ENCODE measurements at regions not wholly inside any gene's neighbourhood (a gene's known extent, or its start where the extent isn't known, plus 50 kb on each side); places are given as distances from the start of the nearest gene placed in this dataset.

GRCh38 chr18:29540548-29540947, 1363.6 kb upstream of the CDH2 start:
- no peaks in the 10 kb centered on the region for H3K9me3 ChIP-seq (ENCODE audit: low read length)
- no peaks in the 10 kb centered on the region for H3K27me3 Mint-ChIP-seq
- H3K27ac Mint-ChIP-seq: no peak overlapping the region
- H3K4me3 ChIP-seq (ENCODE audit: low read length): no peak overlapping the region
- no peaks in the 10 kb centered on the region for H3K4me1 Mint-ChIP-seq
- no peak overlapping the region for H3K27ac ChIP-seq (ENCODE audit: low read depth, low read length)
- no peaks in the 10 kb centered on the region for H3K36me3 ChIP-seq (ENCODE audit: insufficient read depth, low read length)
- H3K4me3 Mint-ChIP-seq: no peak overlapping the region
- no peaks in the 10 kb centered on the region for H3K4me1 ChIP-seq (ENCODE audit: insufficient read depth, low read length)
- H3K9me3 Mint-ChIP-seq: peaks cover 4 to 25% (median 7%) of the 10 kb centered on the region in 5 donors
- DNase-seq: no peak
- ChIA-PET POLR2A (no interaction called here), CTCF (no interaction called here)
- no peaks in the 10 kb centered on the region for H3K27me3 ChIP-seq (ENCODE audit: insufficient read depth, low read length, poor library complexity, severe bottlenecking)
- no peaks in the 10 kb centered on the region for H3K36me3 Mint-ChIP-seq

DNA sequence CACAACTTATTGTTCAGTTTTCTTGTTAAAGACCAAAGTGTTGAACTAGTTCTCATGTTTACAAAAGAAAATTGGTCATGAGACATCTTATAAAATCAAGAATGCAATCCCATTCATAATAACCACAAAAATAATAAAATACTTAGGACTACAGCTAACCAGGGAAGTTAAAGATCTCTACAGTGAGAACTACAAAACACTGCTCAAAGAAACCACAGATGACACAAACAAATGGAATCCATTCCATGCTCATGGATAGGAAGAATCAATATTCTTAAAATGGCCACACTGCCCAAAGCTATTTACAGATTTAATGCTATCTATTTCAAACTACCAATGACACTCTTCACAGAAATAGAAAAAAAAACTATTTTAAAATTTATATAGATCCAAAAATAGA, 1354.8 kb upstream of the CDH2 start:
- DNase-seq: no peak
- no peaks in the 10 kb centered on the region for H3K27me3 Mint-ChIP-seq
- H3K27ac ChIP-seq (ENCODE audit: low read depth, low read length): no peak overlapping the region
- no peak overlapping the region for H3K27ac Mint-ChIP-seq
- no peak overlapping the region for H3K4me3 Mint-ChIP-seq
- H3K9me3 ChIP-seq (ENCODE audit: low read length): no peaks in the 10 kb centered on the region
- no peaks in the 10 kb centered on the region for H3K36me3 ChIP-seq (ENCODE audit: insufficient read depth, low read length)
- H3K27me3 ChIP-seq (ENCODE audit: insufficient read depth, low read length, poor library complexity, severe bottlenecking): no peaks in the 10 kb centered on the region
- CTCF ChIA-PET: no interaction called here
- no peak overlapping the region for H3K4me3 ChIP-seq (ENCODE audit: low read length)
- POLR2A ChIA-PET: no interaction called here
- H3K4me1 Mint-ChIP-seq: no peaks in the 10 kb centered on the region
- H3K4me1 ChIP-seq (ENCODE audit: insufficient read depth, low read length): no peaks in the 10 kb centered on the region
- H3K9me3 Mint-ChIP-seq: peaks cover 3 to 32% (median 6%) of the 10 kb centered on the region in 5 donors
- no peaks in the 10 kb centered on the region for H3K36me3 Mint-ChIP-seq

GRCh38 chr18:29523371-29523770, 1346.4 kb upstream of the CDH2 start:
- Mint-ChIP-seq H3K27me3 (no peaks in the 10 kb centered on the region), H3K36me3 (no peaks in the 10 kb centered on the region), H3K4me3 (no peak overlapping the region), H3K9me3 (peaks cover 0 to 28% (median 13%) of the 10 kb centered on the region in 5 donors), H3K4me1 (no peaks in the 10 kb centered on the region), H3K27ac (no peak overlapping the region)
- ChIA-PET POLR2A (no interaction called here), CTCF (no interaction called here)
- Histone ChIP-seq H3K36me3 (ENCODE audit: insufficient read depth, low read length) (no peaks in the 10 kb centered on the region), H3K9me3 (ENCODE audit: low read length) (no peaks in the 10 kb centered on the region), H3K27ac (ENCODE audit: low read depth, low read length) (no peak overlapping the region), H3K4me3 (ENCODE audit: low read length) (no peak overlapping the region), H3K4me1 (ENCODE audit: insufficient read depth, low read length) (no peaks in the 10 kb centered on the region), H3K27me3 (ENCODE audit: insufficient read depth, low read length, poor library complexity, severe bottlenecking) (no peaks in the 10 kb centered on the region)
- no peak for DNase-seq

- Mint-ChIP-seq H3K9me3 (peaks cover 0 to 8% (median 4%) of the 10 kb centered on the region in 5 donors), H3K4me3 (no peak overlapping the region), H3K27ac (no peak overlapping the region), H3K4me1 (no peaks in the 10 kb centered on the region), H3K36me3 (no peaks in the 10 kb centered on the region), H3K27me3 (no peaks in the 10 kb centered on the region)
- H3K4me1 ChIP-seq (ENCODE audit: insufficient read depth, low read length): no peaks in the 10 kb centered on the region
- H3K9me3 ChIP-seq (ENCODE audit: low read length): no peaks in the 10 kb centered on the region
- POLR2A ChIA-PET: no interaction called here
- H3K27ac ChIP-seq (ENCODE audit: low read depth, low read length): no peak overlapping the region
- CTCF ChIA-PET: no interaction called here
- no peaks in the 10 kb centered on the region for H3K27me3 ChIP-seq (ENCODE audit: insufficient read depth, low read length, poor library complexity, severe bottlenecking)
- H3K4me3 ChIP-seq (ENCODE audit: low read length): no peak overlapping the region
- no peak for DNase-seq
- no peaks in the 10 kb centered on the region for H3K36me3 ChIP-seq (ENCODE audit: insufficient read depth, low read length)
Observed at GRCh38 chr18:29512761-29513160, 1335.8 kb upstream of the CDH2 start.

DNA sequence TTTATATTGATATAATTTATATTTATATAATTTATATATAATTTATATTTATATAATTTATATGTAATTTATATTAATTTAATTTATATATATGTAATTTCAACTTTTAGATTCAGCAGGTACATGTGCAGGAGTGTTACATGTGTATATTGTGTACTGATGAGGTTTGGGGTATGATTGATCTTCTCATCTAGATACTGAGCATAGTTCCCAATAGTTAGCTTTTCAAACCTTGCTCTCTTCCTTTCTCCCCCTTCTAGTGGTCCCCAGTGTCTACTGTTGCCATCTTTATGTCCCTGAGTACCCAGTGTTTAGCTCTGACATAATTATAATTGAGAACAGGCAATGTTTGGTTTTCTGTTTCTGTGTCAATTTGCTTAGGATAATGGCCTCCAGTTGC, 1335.3 kb upstream of the CDH2 start:
- Histone ChIP-seq H3K4me1 (ENCODE audit: insufficient read depth, low read length) (no peaks in the 10 kb centered on the region), H3K9me3 (ENCODE audit: low read length) (no peaks in the 10 kb centered on the region), H3K4me3 (ENCODE audit: low read length) (no peak overlapping the region), H3K27me3 (ENCODE audit: insufficient read depth, low read length, poor library complexity, severe bottlenecking) (no peaks in the 10 kb centered on the region), H3K36me3 (ENCODE audit: insufficient read depth, low read length) (no peaks in the 10 kb centered on the region), H3K27ac (ENCODE audit: low read depth, low read length) (no peak overlapping the region)
- Mint-ChIP-seq H3K36me3 (no peaks in the 10 kb centered on the region), H3K27ac (no peak overlapping the region), H3K4me3 (no peak overlapping the region), H3K4me1 (no peaks in the 10 kb centered on the region), H3K27me3 (no peaks in the 10 kb centered on the region), H3K9me3 (peaks cover 0 to 8% (median 6%) of the 10 kb centered on the region in 5 donors)
- POLR2A ChIA-PET: no interaction called here
- DNase-seq: no peak
- CTCF ChIA-PET: no interaction called here

GRCh38 chr18:29501952-29502351, 1325.0 kb upstream of the CDH2 start:
- Mint-ChIP-seq H3K4me1 (no peaks in the 10 kb centered on the region), H3K27ac (no peak overlapping the region), H3K4me3 (no peak overlapping the region), H3K36me3 (no peaks in the 10 kb centered on the region), H3K9me3 (peaks cover 8 to 41% (median 12%) of the 10 kb centered on the region in 5 donors), H3K27me3 (no peaks in the 10 kb centered on the region)
- no peaks in the 10 kb centered on the region for H3K27me3 ChIP-seq (ENCODE audit: insufficient read depth, low read length, poor library complexity, severe bottlenecking)
- CTCF ChIA-PET: no interaction called here
- H3K9me3 ChIP-seq (ENCODE audit: low read length): no peaks in the 10 kb centered on the region
- no peaks in the 10 kb centered on the region for H3K4me1 ChIP-seq (ENCODE audit: insufficient read depth, low read length)
- H3K4me3 ChIP-seq (ENCODE audit: low read length): no peak overlapping the region
- no peaks in the 10 kb centered on the region for H3K36me3 ChIP-seq (ENCODE audit: insufficient read depth, low read length)
- H3K27ac ChIP-seq (ENCODE audit: low read depth, low read length): no peak overlapping the region
- POLR2A ChIA-PET: no interaction called here
- DNase-seq: no peak

DNA sequence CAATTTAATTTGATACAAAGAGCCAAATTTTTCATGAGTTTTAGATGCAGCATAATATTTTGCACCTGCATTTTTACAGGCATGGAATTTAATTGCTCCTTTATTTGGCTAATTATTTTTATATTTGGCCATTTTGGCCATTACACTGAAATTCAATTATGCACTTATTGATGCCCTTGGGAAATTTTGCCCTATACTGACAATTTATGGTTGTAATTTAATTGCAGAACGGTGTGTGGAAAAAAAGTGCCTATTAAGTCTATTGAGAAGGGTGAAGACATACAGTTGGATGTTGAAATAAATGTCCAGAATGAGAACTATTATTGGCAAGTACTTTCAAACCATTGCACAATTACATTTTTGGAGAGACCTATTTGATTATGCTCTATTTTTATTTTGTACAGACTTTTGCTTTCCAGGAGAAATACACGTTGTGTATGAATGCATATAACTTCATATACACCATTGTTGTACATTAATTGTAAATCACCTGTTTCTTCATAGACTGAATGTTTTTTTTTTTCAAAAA, 1319.3 kb upstream of the CDH2 start:
- no peaks in the 10 kb centered on the region for H3K4me1 Mint-ChIP-seq
- Histone ChIP-seq H3K27me3 (ENCODE audit: insufficient read depth, low read length, poor library complexity, severe bottlenecking) (no peaks in the 10 kb centered on the region), H3K9me3 (ENCODE audit: low read length) (peaks cover 3% of the 10 kb centered on the region), H3K36me3 (ENCODE audit: insufficient read depth, low read length) (no peaks in the 10 kb centered on the region), H3K27ac (ENCODE audit: low read depth, low read length) (no peak overlapping the region), H3K4me1 (ENCODE audit: insufficient read depth, low read length) (no peaks in the 10 kb centered on the region), H3K4me3 (ENCODE audit: low read length) (no peak overlapping the region)
- no peak overlapping the region for H3K27ac Mint-ChIP-seq
- no peaks in the 10 kb centered on the region for H3K36me3 Mint-ChIP-seq
- no peak overlapping the region for H3K4me3 Mint-ChIP-seq
- peaks cover 6 to 37% (median 13%) of the 10 kb centered on the region in 5 donors for H3K9me3 Mint-ChIP-seq
- no peaks in the 10 kb centered on the region for H3K27me3 Mint-ChIP-seq
- no peak for DNase-seq
- POLR2A ChIA-PET: no interaction called here
- CTCF ChIA-PET: no interaction called here

- H3K36me3 ChIP-seq (ENCODE audit: insufficient read depth, low read length): no peaks in the 10 kb centered on the region
- H3K4me3 Mint-ChIP-seq: no peak overlapping the region
Observed at GRCh38 chr18:29494371-29494770, 1317.4 kb upstream of the CDH2 start.

DNA sequence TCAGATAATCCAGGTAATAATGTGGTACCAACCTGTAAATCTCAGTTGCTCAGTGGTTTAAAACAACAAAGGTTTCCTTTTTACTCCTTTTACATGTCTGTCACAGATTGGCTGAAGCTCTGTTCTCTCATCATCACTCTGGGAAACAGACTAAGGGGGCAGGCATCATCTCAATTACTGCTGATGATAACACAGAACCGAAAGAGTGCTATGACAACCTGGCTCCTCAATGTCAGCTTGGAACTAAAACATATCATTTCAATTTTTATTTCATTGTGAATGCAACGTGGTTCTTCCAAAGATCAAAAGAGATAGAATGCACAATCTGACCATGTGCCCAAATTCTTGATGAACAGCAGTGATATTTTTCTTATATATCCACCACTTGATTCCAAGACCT, 1315.0 kb upstream of the CDH2 start:
- no peaks in the 10 kb centered on the region for H3K4me1 Mint-ChIP-seq
- ChIA-PET CTCF (no interaction called here), POLR2A (no interaction called here)
- H3K27me3 ChIP-seq (ENCODE audit: insufficient read depth, low read length, poor library complexity, severe bottlenecking): no peaks in the 10 kb centered on the region
- no peak for DNase-seq
- H3K9me3 Mint-ChIP-seq: peaks cover 0 to 33% (median 13%) of the 10 kb centered on the region in 5 donors
- H3K36me3 ChIP-seq (ENCODE audit: insufficient read depth, low read length): no peaks in the 10 kb centered on the region
- no peaks in the 10 kb centered on the region for H3K27me3 Mint-ChIP-seq
- no peaks in the 10 kb centered on the region for H3K4me1 ChIP-seq (ENCODE audit: insufficient read depth, low read length)
- H3K27ac ChIP-seq (ENCODE audit: low read depth, low read length): no peak overlapping the region
- no peak overlapping the region for H3K4me3 ChIP-seq (ENCODE audit: low read length)
- no peak overlapping the region for H3K4me3 Mint-ChIP-seq
- no peaks in the 10 kb centered on the region for H3K36me3 Mint-ChIP-seq
- no peak overlapping the region for H3K27ac Mint-ChIP-seq
- peaks cover 3% of the 10 kb centered on the region for H3K9me3 ChIP-seq (ENCODE audit: low read length)

More at GRCh38 chr18:29494371-29494770, 1317.4 kb upstream of the CDH2 start:
- Mint-ChIP-seq H3K9me3 (peaks cover 3 to 29% (median 15%) of the 10 kb centered on the region in 5 donors), H3K27ac (no peak overlapping the region), H3K27me3 (no peaks in the 10 kb centered on the region), H3K36me3 (no peaks in the 10 kb centered on the region), H3K4me1 (no peaks in the 10 kb centered on the region)
- ChIA-PET POLR2A (no interaction called here), CTCF (no interaction called here)
- H3K4me3 ChIP-seq (ENCODE audit: low read length): no peak overlapping the region
- peaks cover 3% of the 10 kb centered on the region for H3K9me3 ChIP-seq (ENCODE audit: low read length)
- no peak overlapping the region for H3K27ac ChIP-seq (ENCODE audit: low read depth, low read length)
- H3K4me1 ChIP-seq (ENCODE audit: insufficient read depth, low read length): no peaks in the 10 kb centered on the region
- DNase-seq: no peak
- no peaks in the 10 kb centered on the region for H3K27me3 ChIP-seq (ENCODE audit: insufficient read depth, low read length, poor library complexity, severe bottlenecking)

Data from CD8-positive, alpha-beta memory T cell (primary cell).